G401 (cell line): ENCODE measurements at regions not wholly inside any gene's neighbourhood (a gene's known extent, or its start where the extent isn't known, plus 50 kb on each side); places are given as distances from the start of the nearest gene placed in this dataset.
A peak's percentile ranks its signal among the peaks of the same experiment; 100 is the strongest.
"Not testable (repeated sequence)": the region's sequence is repeated elsewhere in the genome, so short reads cannot be mapped to it uniquely, and the experiment has no call there.

Experiments
- DNase-seq: peaks from one replicate; pipeline ENCODE4 v3.0.0-alpha.2; 2015; ENCODE audit warnings: low spot score
- in situ Hi-C: cut with HindIII; loops from 2 replicates; pipeline ENCODE4 v1.10.0; 2016; ENCODE audit warnings: low sequenced_read_pairs, mixed read lengths

- in situ Hi-C loops: no loop called here
- DNase-seq: no peak
Measured at GRCh38 chr6:85062884-85063283, 298.5 kb upstream of the TBX18 start.

- no peak for DNase-seq
- in situ Hi-C loops: no loop called here
Measured at GRCh38 chr6:85058806-85059205, 294.4 kb upstream of the TBX18 start.

GRCh38 chr6:85050149-85050548, 285.8 kb upstream of the TBX18 start:
- DNase-seq: no peak
- in situ Hi-C loops: no loop called here

GRCh38 chr6:85049282-85049681, 284.9 kb upstream of the TBX18 start:
- no peak for DNase-seq
- in situ Hi-C loops: no loop called here

- DNase-seq: no peak
- in situ Hi-C loops: no loop called here
Measured at GRCh38 chr6:85047818-85048217, 283.4 kb upstream of the TBX18 start.

- in situ Hi-C loops, DNase-seq: not testable (repeated sequence)
Measured at GRCh38 chr6:85045767-85046166, 281.4 kb upstream of the TBX18 start.

- DNase-seq: no peak
- in situ Hi-C loops: no loop called here
Measured at GRCh38 chr6:85044361-85044760, 280.0 kb upstream of the TBX18 start.

- no peak for DNase-seq
- in situ Hi-C loops: no loop called here
Measured at GRCh38 chr6:85041376-85041775, 277.0 kb upstream of the TBX18 start.

- DNase-seq: no peak
- in situ Hi-C loops: no loop called here
Measured at GRCh38 chr6:85037221-85037620, 272.8 kb upstream of the TBX18 start.

- DNase-seq: no peak
- in situ Hi-C loops: no loop called here
Measured at GRCh38 chr6:85035766-85036165, 271.4 kb upstream of the TBX18 start.

GRCh38 chr6:85033547-85033946, 269.1 kb upstream of the TBX18 start:
- in situ Hi-C loops: no loop called here
- no peak for DNase-seq

- DNase-seq: no peak
- in situ Hi-C loops: no loop called here
Measured at GRCh38 chr6:85026021-85026420, 261.6 kb upstream of the TBX18 start.

- in situ Hi-C loops: no loop called here
- no peak for DNase-seq
Measured at GRCh38 chr6:85023721-85024120, 259.3 kb upstream of the TBX18 start.

- in situ Hi-C loops: no loop called here
- no peak for DNase-seq
Measured at GRCh38 chr6:85017352-85017751, 253.0 kb upstream of the TBX18 start.

GRCh38 chr6:85016726-85017125, 252.3 kb upstream of the TBX18 start:
- DNase-seq: no peak
- in situ Hi-C loops: no loop called here

- in situ Hi-C loops: no loop called here
- DNase-seq: peak; percentile 6
Measured at GRCh38 chr6:85015396-85015990, 251.1 kb upstream of the TBX18 start.

- no peak for DNase-seq
- in situ Hi-C loops: no loop called here
Measured at GRCh38 chr6:85010865-85011264, 246.5 kb upstream of the TBX18 start.

GRCh38 chr6:85008296-85009009, 244.1 kb upstream of the TBX18 start:
- in situ Hi-C loops: no loop called here
- no peak for DNase-seq

- in situ Hi-C loops: no loop called here
- no peak for DNase-seq
Measured at GRCh38 chr6:85006362-85006761, 242.0 kb upstream of the TBX18 start.

GRCh38 chr6:85005494-85005893, 241.1 kb upstream of the TBX18 start:
- DNase-seq: no peak
- in situ Hi-C loops: no loop called here

- DNase-seq: no peak
- in situ Hi-C loops: no loop called here
Measured at GRCh38 chr6:85004361-85004995, 240.1 kb upstream of the TBX18 start.
